ENCODE measurements at regions not wholly inside any gene's neighbourhood (a gene's known extent, or its start where the extent isn't known, plus 50 kb on each side); places are given as distances from the start of the nearest gene placed in this dataset.

DNA sequence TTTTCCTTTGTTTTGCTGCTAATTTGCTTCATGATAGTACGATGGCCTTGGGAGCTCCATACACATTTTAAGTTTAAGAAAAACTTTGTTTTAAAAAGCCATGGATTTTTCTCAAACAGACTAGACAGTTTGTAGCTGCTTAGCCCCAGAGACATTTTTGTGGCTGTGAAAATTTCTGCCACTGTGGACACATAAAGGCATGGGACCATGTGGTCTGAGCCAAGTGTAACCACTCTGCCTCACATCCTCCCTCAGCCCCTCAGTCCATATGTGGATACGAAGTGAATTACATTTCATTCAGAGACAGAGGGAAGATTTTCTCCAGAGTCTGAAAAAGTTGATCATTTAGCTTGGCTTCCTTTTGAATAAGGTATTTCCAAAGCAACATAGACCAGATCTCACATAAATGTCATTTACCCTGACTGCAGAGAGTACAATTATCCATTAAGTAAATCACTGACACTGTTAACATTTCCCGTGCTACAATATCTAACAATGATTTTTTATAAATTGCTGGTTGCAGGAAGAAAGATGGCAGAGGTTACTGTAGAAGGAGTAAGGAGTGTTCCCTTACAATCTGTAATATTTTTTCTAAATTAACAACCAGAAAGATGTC lies 87.4 kb downstream of the GJA1 start:
- TF ChIP-seq GATA3 (IDR thresholded peaks at IDR 0.05; ENCODE audit: low read depth, low read length) (no peak), GATA2 (IDR thresholded peaks at IDR 0.05; ENCODE audit: low read depth, low read length) (no peak)

Measured in SH-SY5Y (cell line).